ENCODE measurements at regions not wholly inside any gene's neighbourhood (a gene's known extent, or its start where the extent isn't known, plus 50 kb on each side); places are given as distances from the start of the nearest gene placed in this dataset.
"Not testable (repeated sequence)": the region's sequence is repeated elsewhere in the genome, so short reads cannot be mapped to it uniquely, and the experiment has no call there.

GRCh38 chr16:80123189-80123588 is 417.6 kb upstream of the DYNLRB2 start:
- no peak for DNase-seq (ENCODE audit: low read depth)

- no peak for DNase-seq (ENCODE audit: low read depth)
Measured at GRCh38 chr16:80122115-80122514, 418.7 kb upstream of the DYNLRB2 start.

- DNase-seq (ENCODE audit: low read depth), result no peak
Measured at GRCh38 chr16:80121522-80121909, 419.3 kb upstream of the DYNLRB2 start.

- DNase-seq (ENCODE audit: low read depth), result no peak
Measured at GRCh38 chr16:80120899-80121521, 419.8 kb upstream of the DYNLRB2 start.

- DNase-seq (ENCODE audit: low read depth), result no peak
Measured at GRCh38 chr16:80117556-80118130, 423.1 kb upstream of the DYNLRB2 start.

GRCh38 chr16:80116711-80117110 is 424.1 kb upstream of the DYNLRB2 start:
- DNase-seq (ENCODE audit: low read depth), result no peak

GRCh38 chr16:80114699-80115098 is 426.1 kb upstream of the DYNLRB2 start:
- DNase-seq (ENCODE audit: low read depth), result no peak

GRCh38 chr16:80113873-80114574 is 426.8 kb upstream of the DYNLRB2 start:
- no peak for DNase-seq (ENCODE audit: low read depth)

GRCh38 chr16:80109581-80109980 is 431.2 kb upstream of the DYNLRB2 start:
- no peak for DNase-seq (ENCODE audit: low read depth)

- no peak for DNase-seq (ENCODE audit: low read depth)
Measured at GRCh38 chr16:80107900-80108299, 432.9 kb upstream of the DYNLRB2 start.

GRCh38 chr16:80105751-80106150 is 435.0 kb upstream of the DYNLRB2 start:
- no peak for DNase-seq (ENCODE audit: low read depth)

GRCh38 chr16:80105160-80105559 is 435.6 kb upstream of the DYNLRB2 start:
- DNase-seq (ENCODE audit: low read depth), result no peak

- DNase-seq (ENCODE audit: low read depth), result no peak
Measured at GRCh38 chr16:80104401-80104800, 436.4 kb upstream of the DYNLRB2 start.

GRCh38 chr16:80103463-80103862 is 437.3 kb upstream of the DYNLRB2 start:
- DNase-seq (ENCODE audit: low read depth), result no peak

- DNase-seq (ENCODE audit: low read depth), result no peak
Measured at GRCh38 chr16:80100846-80101451, 439.8 kb upstream of the DYNLRB2 start.

GRCh38 chr16:80100186-80100585 is 440.6 kb upstream of the DYNLRB2 start:
- DNase-seq (ENCODE audit: low read depth), result no peak

- no peak for DNase-seq (ENCODE audit: low read depth)
Measured at GRCh38 chr16:80097098-80097497, 443.7 kb upstream of the DYNLRB2 start.

- no peak for DNase-seq (ENCODE audit: low read depth)
Measured at GRCh38 chr16:80092681-80093080, 448.1 kb upstream of the DYNLRB2 start.

GRCh38 chr16:80091453-80091852 is 449.3 kb upstream of the DYNLRB2 start:
- not testable (repeated sequence) for DNase-seq (ENCODE audit: low read depth)

- DNase-seq (ENCODE audit: low read depth), result no peak
Measured at GRCh38 chr16:80085606-80086005, 455.2 kb upstream of the DYNLRB2 start.

GRCh38 chr16:80084614-80085013 is 456.2 kb upstream of the DYNLRB2 start:
- no peak for DNase-seq (ENCODE audit: low read depth)

- DNase-seq (ENCODE audit: low read depth), result no peak
Measured at GRCh38 chr16:80084163-80084562, 456.6 kb upstream of the DYNLRB2 start.

GRCh38 chr16:80082906-80083305 is 457.9 kb upstream of the DYNLRB2 start:
- DNase-seq (ENCODE audit: low read depth), result no peak

All from activated T-helper 9 cell treated with anti-CD3 and anti-CD28 coated beads, Interleukin-2, amount 50 U/mL, for 16 hours (primary cell).